BJ (cell line): ENCODE measurements at regions not wholly inside any gene's neighbourhood (a gene's known extent, or its start where the extent isn't known, plus 50 kb on each side); places are given as distances from the start of the nearest gene placed in this dataset.

ENCODE experiments used
- CTCF ChIA-PET: fragments of 350-600 bp; formaldehyde crosslinking; extraction: SDS; loops from one replicate; lab custom pipeline; 2021; ENCODE audit warnings: antibody characterized with exemption, inconsistent platforms; lab: Yijun Ruan, JAX
- POLR2A ChIA-PET: fragments of 300-600 bp; sonication (Branson Sonifier 250); formaldehyde crosslinking; extraction: SDS; loops from one replicate; lab custom pipeline; 2021; ENCODE audit warnings: antibody characterized with exemption; lab: Charles Lee
- DNase-seq: peaks from one replicate; pipeline ENCODE4 v3.0.0-alpha.2; 2011; ENCODE audit warnings: low read depth
- H3K27me3 ChIP-seq: 2 replicates; pipeline ENCODE4 v1.6.0; 2011; ENCODE audit warnings: low read length; ENCODE audit not compliant: control insufficient read depth, insufficient read depth
- H3K36me3 ChIP-seq: 2 replicates; pipeline ENCODE4 v1.5.1; 2011; ENCODE audit warnings: low read length; ENCODE audit not compliant: control insufficient read depth, insufficient read depth
- H3K4me3 ChIP-seq: 2 replicates; pipeline ENCODE4 v1.5.1; 2011; ENCODE audit warnings: low read depth, mild to moderate bottlenecking, control low read depth, low read length
- CTCF ChIP-seq: IDR thresholded peaks from 2 replicates; pipeline ENCODE4 v1.5.1; 2011; ENCODE audit warnings: low read depth, mild to moderate bottlenecking, control low read depth, inconsistent platforms, low read length, moderate library complexity; ENCODE audit not compliant: insufficient read depth

- ChIA-PET POLR2A (no interaction called here), CTCF (no interaction called here)
- TF ChIP-seq CTCF: no peak
- Histone ChIP-seq H3K36me3 (no peaks in the 10 kb centered on the region), H3K4me3 (no peak overlapping the region), H3K27me3 (no peaks in the 10 kb centered on the region)
- DNase-seq: no peak
These were observed 67.0 kb upstream of the CFAP46 start for GRCh38 chr10:133009218-133009950.

DNA sequence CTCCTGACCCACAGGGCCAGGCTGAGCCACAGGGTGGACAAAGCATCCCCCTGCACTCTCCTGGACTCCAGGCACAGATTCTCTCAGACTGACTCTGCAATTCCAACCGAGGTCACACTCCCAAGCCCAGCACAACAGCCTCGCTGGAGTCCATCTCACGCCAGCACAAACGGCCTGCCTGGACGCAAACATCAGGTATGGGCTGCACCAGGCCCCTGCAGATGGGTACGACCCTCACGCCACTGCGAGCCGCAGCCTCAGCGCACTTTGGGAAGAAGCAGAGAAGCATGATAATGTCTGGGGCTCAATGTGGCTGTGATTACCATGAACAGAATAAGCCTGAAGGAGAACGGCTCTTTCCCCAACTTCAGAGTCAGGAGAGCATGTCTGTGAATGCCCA is 66.4 kb upstream of the CFAP46 start:
- TF ChIP-seq CTCF: no peak
- H3K36me3 ChIP-seq: no peaks in the 10 kb centered on the region
- ChIA-PET CTCF (no interaction called here), POLR2A (no interaction called here)
- no peak overlapping the region for H3K4me3 ChIP-seq
- peaks cover 1% of the 10 kb centered on the region for H3K27me3 ChIP-seq
- no peak for DNase-seq

DNA sequence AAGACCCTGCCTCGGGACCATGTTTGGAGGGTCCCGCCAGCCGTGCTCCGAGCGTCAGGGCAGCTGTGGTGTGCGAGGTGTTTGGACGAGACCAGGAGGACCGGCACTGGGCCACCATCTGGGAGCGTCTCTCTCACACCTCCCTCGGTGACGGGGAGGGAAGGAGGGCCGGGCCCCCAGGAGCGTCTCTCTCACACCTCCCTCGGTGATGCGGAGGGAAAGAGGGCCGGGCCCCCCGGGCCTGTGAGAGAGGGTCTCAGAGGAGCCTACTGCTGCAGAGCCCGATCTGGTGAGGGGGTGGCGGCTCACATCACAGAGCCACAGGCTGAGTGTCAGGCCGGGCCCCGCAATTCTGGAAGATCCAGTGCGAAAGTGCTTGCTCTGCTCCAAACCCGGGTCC is 65.8 kb upstream of the CFAP46 start:
- no peak for TF ChIP-seq CTCF
- peaks cover 4% of the 10 kb centered on the region for H3K27me3 ChIP-seq
- no peaks in the 10 kb centered on the region for H3K36me3 ChIP-seq
- no peak for DNase-seq
- CTCF ChIA-PET: no interaction called here
- POLR2A ChIA-PET: no interaction called here
- H3K4me3 ChIP-seq: no peak overlapping the region

GRCh38 chr10:133007360-133007858 is 65.0 kb upstream of the CFAP46 start:
- ChIA-PET POLR2A (no interaction called here), CTCF (no interaction called here)
- Histone ChIP-seq H3K27me3 (peaks cover 4% of the 10 kb centered on the region), H3K4me3 (no peak overlapping the region), H3K36me3 (no peaks in the 10 kb centered on the region)
- no peak for DNase-seq
- TF ChIP-seq CTCF: no peak

DNA sequence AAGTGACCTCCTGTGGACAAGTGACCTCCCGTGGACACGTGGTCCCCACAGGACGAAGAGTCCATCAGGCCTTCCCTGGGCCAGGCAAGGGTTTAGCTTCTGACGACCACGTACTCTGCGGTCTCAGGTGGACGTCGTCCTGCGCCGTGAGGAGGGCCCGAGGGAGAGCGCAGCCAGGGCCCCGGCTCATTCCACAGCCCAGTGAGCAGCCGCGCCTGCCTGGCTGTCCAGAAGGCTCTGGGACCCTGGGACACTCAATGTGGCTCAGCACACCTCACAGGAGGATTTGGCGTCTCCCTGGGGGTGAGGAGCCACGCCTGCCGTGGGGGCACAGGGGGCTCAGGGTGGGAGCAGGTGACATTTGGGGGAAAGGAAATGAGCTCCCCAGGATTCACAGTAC is 64.4 kb upstream of the CFAP46 start:
- ChIA-PET POLR2A (no interaction called here), CTCF (no interaction called here)
- no peak for TF ChIP-seq CTCF
- DNase-seq: no peak
- Histone ChIP-seq H3K4me3 (no peak overlapping the region), H3K36me3 (no peaks in the 10 kb centered on the region), H3K27me3 (peaks cover 4% of the 10 kb centered on the region)
